SK-N-SH treated with all-trans-retinoic acid at 6 μM for 48 hours (cell line): ENCODE measurements at regions not wholly inside any gene's neighbourhood (a gene's known extent, or its start where the extent isn't known, plus 50 kb on each side); places are given as distances from the start of the nearest gene placed in this dataset.

Experiments
- ATAC-seq: fragments of 200-7000 bp; cut with Tn5 transposase; 3 replicates; pipeline ENCODE4 v1.9.1; 2020; ENCODE audit warnings: mild to moderate bottlenecking, moderate library complexity
- ARNTL ChIP-seq: fragments of 450-650 bp; formaldehyde crosslinking; IDR thresholded peaks from 2 replicates; pipeline ENCODE4 v1.5.0; 2020; ENCODE audit warnings: low read depth, mild to moderate bottlenecking, moderate library complexity, borderline replicate concordance
- CREB5 ChIP-seq: fragments of 250-450 bp; sonication (Bioruptor Pico); IDR thresholded peaks from 2 replicates; pipeline ENCODE4 v1.5.1; 2020; ENCODE audit warnings: low read depth, mild to moderate bottlenecking, moderate library complexity
- CSDC2 ChIP-seq: fragments of 250-450 bp; sonication (Bioruptor Pico); IDR thresholded peaks from 2 replicates; pipeline ENCODE4 v1.5.0; 2020; ENCODE audit warnings: mild to moderate bottlenecking, moderate library complexity
- ESRRG ChIP-seq: fragments of 250-450 bp; sonication (Bioruptor Pico); IDR thresholded peaks from 2 replicates; pipeline ENCODE4 v1.6.1; 2021; ENCODE audit warnings: mild to moderate bottlenecking
- GLIS3 ChIP-seq: fragments of 250-450 bp; sonication (Bioruptor Pico); IDR thresholded peaks from 2 replicates; pipeline ENCODE4 v1.5.0; 2020; ENCODE audit warnings: mild to moderate bottlenecking, moderate library complexity
- ISL1 ChIP-seq: fragments of 250-450 bp; sonication (Bioruptor Pico); IDR thresholded peaks from 2 replicates; pipeline ENCODE4 v2.1.2; 2022; ENCODE audit warnings: mild to moderate bottlenecking, moderate library complexity
- OSR1 ChIP-seq: fragments of 250-450 bp; sonication (Bioruptor Pico); IDR thresholded peaks from 2 replicates; pipeline ENCODE4 v1.8.0; 2022; ENCODE audit warnings: moderate library complexity, mild to moderate bottlenecking, inconsistent platforms
- PATZ1 ChIP-seq: fragments of 250-450 bp; sonication (Bioruptor Pico); IDR thresholded peaks from 2 replicates; pipeline ENCODE4 v1.8.0; 2020; ENCODE audit warnings: mild to moderate bottlenecking, moderate library complexity, borderline replicate concordance
- POU6F1 ChIP-seq: fragments of 250-450 bp; sonication (Bioruptor Pico); IDR thresholded peaks from 2 replicates; pipeline ENCODE4 v1.8.0; 2021; ENCODE audit warnings: low read depth, mild to moderate bottlenecking, moderate library complexity, borderline replicate concordance
- PPARA ChIP-seq: fragments of 250-450 bp; sonication (Bioruptor Pico); IDR thresholded peaks from 2 replicates; pipeline ENCODE4 v1.5.0; 2020; ENCODE audit warnings: mild to moderate bottlenecking, borderline replicate concordance
- RARB ChIP-seq: fragments of 250-450 bp; sonication (Bioruptor Pico); IDR thresholded peaks from 2 replicates; pipeline ENCODE4 v1.8.0; 2021; ENCODE audit warnings: mild to moderate bottlenecking, moderate library complexity
- TCF4 ChIP-seq: fragments of 250-450 bp; sonication (Bioruptor Pico); IDR thresholded peaks from 2 replicates; pipeline ENCODE4 v1.8.0; 2021; ENCODE audit warnings: mild to moderate bottlenecking, moderate library complexity, borderline replicate concordance
- TOX ChIP-seq: fragments of 250-450 bp; sonication (Bioruptor Pico); IDR thresholded peaks from 2 replicates; pipeline ENCODE4 v1.8.0; 2021; ENCODE audit warnings: mild to moderate bottlenecking, moderate library complexity, borderline replicate concordance
- TSHZ2 ChIP-seq: fragments of 250-450 bp; sonication (Bioruptor Pico); IDR thresholded peaks from 2 replicates; pipeline ENCODE4 v1.5.0; 2020; ENCODE audit warnings: mild to moderate bottlenecking, moderate library complexity
- ZC3H10 ChIP-seq: fragments of 250-450 bp; sonication (Bioruptor Pico); IDR thresholded peaks from 2 replicates; pipeline ENCODE4 v1.5.1; 2021; ENCODE audit warnings: mild to moderate bottlenecking, moderate library complexity
- ZFP30 ChIP-seq: fragments of 450-650 bp; formaldehyde crosslinking; IDR thresholded peaks from 2 replicates; pipeline ENCODE4 v1.5.0; 2022; ENCODE audit warnings: mild to moderate bottlenecking, moderate library complexity
- ZNF70 ChIP-seq: fragments of 450-650 bp; formaldehyde crosslinking; IDR thresholded peaks from 2 replicates; pipeline ENCODE4 v1.5.0; 2020; ENCODE audit warnings: mild to moderate bottlenecking, moderate library complexity
- ZNF8 ChIP-seq: fragments of 450-650 bp; formaldehyde crosslinking; IDR thresholded peaks from 2 replicates; pipeline ENCODE4 v1.5.0; 2020; ENCODE audit warnings: mild to moderate bottlenecking, moderate library complexity

- TF ChIP-seq TCF4 (CRISPR knock-in tag) (no peak), PATZ1 (CRISPR knock-in tag) (no peak), POU6F1 (CRISPR knock-in tag) (no peak)
These were observed 102.4 kb upstream of the TMEM132C start (continued) for GRCh38 chr12:128164533-128164932.

GRCh38 chr12:128165387-128165786, 101.6 kb upstream of the TMEM132C start:
- TF ChIP-seq ZNF70 (CRISPR knock-in tag) (no peak), ARNTL (CRISPR knock-in tag) (no peak)
- ATAC-seq: no peak

- ATAC-seq: no peak
- TF ChIP-seq ESRRG (CRISPR knock-in tag) (no peak), TSHZ2 (no peak), ZNF8 (CRISPR knock-in tag) (no peak), ARNTL (CRISPR knock-in tag) (no peak), TCF4 (CRISPR knock-in tag) (no peak), CSDC2 (CRISPR knock-in tag) (no peak), ZC3H10 (CRISPR knock-in tag) (no peak), OSR1 (CRISPR knock-in tag) (no peak), POU6F1 (CRISPR knock-in tag) (no peak), CREB5 (no peak), RARB (no peak), PATZ1 (CRISPR knock-in tag) (no peak), ZFP30 (no peak), ZNF70 (CRISPR knock-in tag) (no peak), TOX (CRISPR knock-in tag) (no peak), ISL1 (no peak), PPARA (CRISPR knock-in tag) (no peak), GLIS3 (CRISPR knock-in tag) (no peak)
These were observed 98.7 kb upstream of the TMEM132C start for GRCh38 chr12:128168273-128168672.
